Sigmoid colon (tissue), 4 donors: ENCODE measurements at regions not wholly inside any gene's neighbourhood (a gene's known extent, or its start where the extent isn't known, plus 50 kb on each side); places are given as distances from the start of the nearest gene placed in this dataset.

Source experiments
- CTCF ChIP-seq, 4 experiments: fragments of 450-650 bp in 3 of 4; fragments of 200-600 bp in 1 of 4; IDR thresholded peaks; one replicate each; pipeline ENCODE4 v1.5.1; 2016 to 2019; ENCODE audit warnings: antibody characterized with exemption in 4 of 4, mild to moderate bottlenecking in 3 of 4, moderate library complexity in 2 of 4
- EP300 ChIP-seq, 4 donors: sonication (generic); formaldehyde crosslinking; IDR thresholded peaks; one replicate each; pipeline ENCODE4 v1.6.1; 2017; ENCODE audit warnings: antibody characterized with exemption in 4 of 4
- POLR2A ChIP-seq, 2 donors: fragments of 450-650 bp; IDR thresholded peaks; one replicate each; pipeline ENCODE4 v1.6.1; 2016; ENCODE audit warnings: antibody characterized with exemption in 2 of 2, mild to moderate bottlenecking in 2 of 2, moderate library complexity in 2 of 2
- POLR2AphosphoS5 ChIP-seq, 4 donors: sonication (generic); formaldehyde crosslinking; IDR thresholded peaks; one replicate each; pipeline ENCODE4 v1.6.1; 2017; ENCODE audit warnings: antibody characterized with exemption in 4 of 4

DNA sequence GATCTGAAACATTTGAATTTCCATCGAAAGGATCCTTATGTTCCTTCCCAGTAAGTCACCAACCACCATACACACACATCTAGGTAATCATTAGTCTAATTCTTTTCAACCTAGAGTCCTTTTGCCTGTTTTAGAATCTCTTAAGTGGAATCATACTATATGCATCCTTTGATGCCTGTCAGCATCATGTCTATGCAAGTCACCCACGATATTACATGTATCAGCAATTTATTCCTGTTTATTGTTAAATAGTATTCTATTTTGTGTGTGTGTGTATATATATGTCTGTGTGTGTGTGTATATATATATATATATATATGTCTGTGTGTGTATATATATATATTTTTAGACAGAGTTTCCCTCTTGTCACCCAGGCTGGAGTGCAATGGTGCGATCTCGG is 78.9 kb upstream of the RPH3AL start:
- TF ChIP-seq CTCF (IDR thresholded peaks at IDR 0.05): no peak
- no peak for TF ChIP-seq POLR2A (IDR thresholded peaks at IDR 0.05)
- no peak for TF ChIP-seq POLR2AphosphoS5 (IDR thresholded peaks at IDR 0.05)
- TF ChIP-seq EP300 (IDR thresholded peaks at IDR 0.05): no peak
